Dermis blood vessel endothelial cell (primary cell): ENCODE measurements at regions not wholly inside any gene's neighbourhood (a gene's known extent, or its start where the extent isn't known, plus 50 kb on each side); places are given as distances from the start of the nearest gene placed in this dataset.
"Not testable (repeated sequence)": the region's sequence is repeated elsewhere in the genome, so short reads cannot be mapped to it uniquely, and the experiment has no call there.

ENCODE experiments used
- DNase-seq: peaks from one replicate; pipeline ENCODE4 v3.0.0; 2010

DNA sequence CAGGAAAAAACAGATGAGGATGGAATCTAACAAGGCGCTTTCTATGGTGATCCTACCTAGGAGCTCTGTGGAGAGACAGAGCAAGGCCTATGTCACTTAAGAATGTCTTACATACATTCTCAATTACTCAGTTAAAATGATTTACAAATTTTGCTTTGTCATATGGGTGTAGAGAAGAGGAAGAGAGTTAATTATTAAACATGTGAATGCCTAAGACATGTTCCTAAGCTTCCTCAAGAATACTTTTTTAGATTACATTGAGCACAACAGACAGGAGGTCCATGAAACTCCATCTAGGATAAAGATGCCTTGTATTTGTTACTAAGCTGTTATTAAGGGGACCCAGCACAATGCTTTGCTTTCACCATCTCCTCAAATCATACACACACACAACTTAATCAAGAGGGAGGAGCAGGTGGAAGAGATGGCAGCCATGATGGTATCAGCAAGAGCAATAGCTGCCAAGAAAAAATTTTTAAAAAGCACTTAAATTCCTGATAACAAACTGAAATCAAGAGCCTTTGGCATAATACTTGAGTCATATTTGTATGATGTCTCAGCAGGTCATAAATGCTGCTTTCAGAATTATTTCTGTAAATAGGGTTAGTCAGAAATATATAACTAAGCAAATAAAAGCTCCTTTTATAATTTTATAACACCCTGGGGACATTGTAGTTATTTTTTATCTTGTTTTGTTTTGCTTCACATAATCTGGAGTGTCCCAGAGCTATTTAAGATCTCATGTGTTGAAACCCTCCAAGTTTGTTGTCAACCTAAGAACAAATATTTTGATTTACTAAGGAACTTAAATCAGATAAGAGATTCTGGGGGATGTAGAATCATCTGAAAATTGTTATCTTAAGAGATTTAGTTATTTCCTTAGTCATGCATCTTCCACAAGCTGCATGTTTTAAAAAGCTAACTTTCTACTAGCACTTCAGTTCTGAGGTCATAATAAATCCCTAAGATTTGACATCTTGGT lies 70.0 kb upstream of the CD2AP start:
- no peak for DNase-seq

DNA sequence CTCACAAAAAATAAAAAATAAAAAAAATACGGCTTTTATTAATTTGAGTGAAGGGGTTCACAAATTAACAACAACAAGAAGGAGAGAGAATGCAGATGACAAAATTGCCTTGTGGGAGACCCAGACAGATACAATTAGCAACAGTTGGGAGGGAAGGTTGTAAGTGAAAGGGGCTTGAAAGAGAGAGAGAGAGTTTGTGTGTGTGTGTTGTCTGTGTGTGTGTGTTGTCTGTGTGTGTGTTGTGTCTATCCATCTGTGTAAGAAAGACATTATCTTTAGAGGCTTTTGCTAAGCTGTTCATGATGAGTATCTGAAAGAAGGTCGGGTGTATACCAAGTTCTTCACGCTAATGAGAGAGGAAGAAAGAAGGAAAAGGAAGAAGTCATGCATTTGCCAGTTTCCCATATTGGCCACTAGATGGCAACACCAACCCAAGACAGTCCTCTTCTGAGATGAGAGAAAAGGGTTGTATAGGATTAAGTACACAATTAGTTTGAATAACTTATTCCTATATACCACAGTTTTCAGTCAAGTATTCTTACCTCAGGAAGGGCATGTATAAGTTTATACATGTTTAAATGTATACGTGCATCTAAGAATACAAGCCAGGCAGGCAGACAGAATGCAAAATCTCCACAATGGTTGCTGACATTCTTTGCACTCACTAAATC lies 63.7 kb upstream of the CD2AP start:
- DNase-seq = peak; percentile 83

- peak; percentile 82 for DNase-seq
Measured at GRCh38 chr6:47414423-47415167, 63.0 kb upstream of the CD2AP start.

- DNase-seq = no peak
Measured at GRCh38 chr6:47416396-47417345, 60.9 kb upstream of the CD2AP start.

GRCh38 chr6:47419621-47420020 lies 58.0 kb upstream of the CD2AP start:
- DNase-seq = peak; percentile 48

GRCh38 chr6:47420394-47421371 lies 56.9 kb upstream of the CD2AP start:
- peak; percentile 57 for DNase-seq

GRCh38 chr6:47423079-47423478 lies 54.5 kb upstream of the CD2AP start:
- DNase-seq = no peak

- DNase-seq = no peak
Measured at GRCh38 chr6:47424436-47424836, 53.2 kb upstream of the CD2AP start.

DNA sequence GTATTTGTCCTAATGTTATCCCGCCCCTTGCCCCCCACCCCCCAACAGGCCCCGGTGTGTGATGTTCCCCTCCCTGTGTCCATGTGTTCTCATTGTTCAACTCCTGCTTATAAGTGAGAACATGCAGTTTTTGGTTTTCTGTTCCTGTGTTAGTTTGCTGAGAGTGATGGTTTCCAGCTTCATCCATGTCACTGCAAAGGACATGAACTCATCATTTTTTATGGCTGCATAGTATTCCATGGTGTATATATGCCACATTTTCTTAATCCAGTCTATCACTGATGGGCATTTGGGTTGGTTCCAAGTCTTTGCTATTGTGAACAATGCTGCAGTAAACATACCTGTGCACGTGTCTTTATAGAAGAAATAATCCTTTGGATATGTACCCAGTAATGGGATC lies 51.9 kb upstream of the CD2AP start:
- DNase-seq = not testable (repeated sequence)

GRCh38 chr6:47426524-47427302 lies 50.9 kb upstream of the CD2AP start:
- DNase-seq = no peak

DNA sequence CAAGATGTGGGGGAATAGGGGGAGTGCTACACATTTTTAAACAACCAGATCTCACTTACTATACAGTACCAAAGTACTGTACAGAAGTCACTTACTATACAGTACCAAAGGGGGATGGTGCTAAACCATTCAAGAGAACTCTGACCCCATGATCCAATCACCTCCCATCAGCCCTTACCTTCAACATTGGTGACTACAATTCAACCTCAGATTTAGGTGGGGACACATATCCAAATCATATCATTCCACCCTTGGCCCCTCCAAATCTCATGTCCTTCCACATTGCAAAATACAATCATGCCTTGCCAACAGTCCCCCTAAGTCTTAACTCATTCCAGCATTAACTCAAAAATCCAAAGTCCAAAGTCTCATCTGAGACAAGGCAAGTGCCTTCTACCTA lies 49.9 kb upstream of the CD2AP start:
- DNase-seq = no peak
